Peyer's patch (tissue), 4 donors: ENCODE measurements at regions not wholly inside any gene's neighbourhood (a gene's known extent, or its start where the extent isn't known, plus 50 kb on each side); places are given as distances from the start of the nearest gene placed in this dataset.

Experiments
- DNase-seq, 3 donors: peaks; one replicate each; pipeline ENCODE4 v3.0.0-alpha.2; 2017 to 2019
- H3K27ac ChIP-seq, 4 donors: fragments of 200-600 bp; sonication (generic); one replicate each; pipeline ENCODE4 v1.5.1; 2016 to 2019
- H3K27me3 ChIP-seq, 2 donors: fragments of 200-600 bp; sonication (generic); one replicate each; pipeline ENCODE4 v1.5.1; 2019
- H3K36me3 ChIP-seq, 3 donors: fragments of 200-600 bp; sonication (generic); one replicate each; pipeline ENCODE4 v1.5.1; 2016 to 2019
- H3K4me1 ChIP-seq, 4 donors: fragments of 200-600 bp; sonication (generic); one replicate each; pipeline ENCODE4 v1.5.1; 2016 to 2019
- H3K4me3 ChIP-seq, 4 donors: fragments of 200-600 bp; sonication (generic); 1 replicate in 3 of 4; 2 replicates in 1 of 4; pipeline ENCODE4 v1.5.1; 2016 to 2019; ENCODE audit warnings: mild to moderate bottlenecking in 1 of 4
- H3K9me3 ChIP-seq, 4 donors: fragments of 200-600 bp; sonication (generic); one replicate each; pipeline ENCODE4 v1.5.1; 2016 to 2019; ENCODE audit warnings: mild to moderate bottlenecking in 1 of 4
- CTCF ChIP-seq, 6 experiments: fragments of 450-650 bp in 4 of 6; fragments of 200-600 bp in 2 of 6; sonication (generic) in 1 of 6; IDR thresholded peaks; one replicate each; pipeline ENCODE4 v1.5.1; 2017 to 2019; ENCODE audit warnings: antibody characterized with exemption in 6 of 6, mild to moderate bottlenecking in 3 of 6, moderate library complexity in 1 of 6
- POLR2A ChIP-seq, 2 donors: fragments of 450-650 bp; IDR thresholded peaks; one replicate each; pipeline ENCODE4 v1.5.1; 2017; ENCODE audit warnings: antibody characterized with exemption in 2 of 2, mild to moderate bottlenecking in 2 of 2, moderate library complexity in 2 of 2

DNA sequence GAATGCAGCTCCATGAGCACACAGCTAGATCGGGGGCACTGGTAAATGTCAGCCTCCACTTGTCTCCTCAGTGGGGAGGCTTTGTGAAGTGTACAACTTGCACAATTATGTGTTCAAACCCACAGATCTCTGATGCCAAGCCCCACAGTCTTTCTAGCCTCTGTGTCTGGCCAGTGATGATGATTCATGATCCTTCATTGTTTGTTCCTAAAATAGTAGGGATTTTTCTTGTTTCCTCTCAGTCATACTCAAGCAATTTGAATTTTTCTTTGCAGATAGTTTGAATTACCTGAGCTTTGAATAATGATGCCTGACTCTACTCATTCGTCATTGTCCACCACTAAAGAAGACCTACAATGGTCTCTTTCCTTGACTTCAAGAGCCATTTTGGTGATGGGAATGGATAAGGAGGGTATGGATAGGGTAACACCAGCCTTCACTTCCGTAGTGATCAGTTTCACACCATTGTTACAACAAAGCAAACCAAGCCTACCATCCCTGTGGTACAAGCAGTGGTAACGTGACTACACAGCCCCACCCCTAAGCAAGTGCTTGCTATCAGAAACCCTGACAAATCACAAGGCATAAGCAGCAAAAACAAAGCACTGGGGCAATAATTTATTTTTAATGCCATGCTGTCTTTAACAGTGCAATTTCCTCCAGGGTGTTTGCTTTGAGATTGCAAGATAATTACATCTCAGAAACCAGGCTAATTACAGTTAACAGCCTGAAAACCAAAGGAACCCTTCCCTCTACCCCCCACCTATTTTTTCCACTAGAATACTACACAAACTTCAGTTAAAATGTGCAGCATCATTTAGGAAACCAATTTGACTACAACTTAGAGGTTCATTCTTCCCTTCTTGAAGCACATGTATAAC, 114.1 kb upstream of the PPP2R3A start:
- no peak for DNase-seq
- Histone ChIP-seq H3K4me3 (no peak overlapping the region), H3K27me3 (no peaks in the 10 kb centered on the region), H3K27ac (no peak overlapping the region), H3K4me1 (no peaks in the 10 kb centered on the region), H3K36me3 (no peaks in the 10 kb centered on the region), H3K9me3 (no peaks in the 10 kb centered on the region)
- TF ChIP-seq POLR2A (IDR thresholded peaks at IDR 0.05) (no peak), CTCF (IDR thresholded peaks at IDR 0.05) (no peak)

DNA sequence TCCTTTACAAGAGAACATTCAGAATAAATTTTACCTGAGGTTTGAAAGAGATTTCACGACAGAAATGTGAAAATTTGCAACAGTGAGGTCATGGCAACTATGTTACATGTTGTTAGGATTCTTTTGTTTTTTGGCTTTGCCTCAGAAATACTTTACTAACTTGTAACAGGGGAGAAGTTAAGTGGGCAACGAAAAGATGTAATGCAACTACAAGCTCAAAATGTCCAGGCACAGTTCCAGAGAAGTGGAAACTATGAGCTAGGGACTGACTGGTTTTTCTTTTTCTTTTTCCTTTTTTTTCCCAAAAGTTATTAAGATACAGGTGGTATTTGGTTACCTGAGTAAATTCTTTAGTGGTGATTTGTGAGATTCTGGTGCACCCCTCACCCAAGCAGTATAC, 111.5 kb upstream of the PPP2R3A start:
- Histone ChIP-seq H3K4me3 (no peak overlapping the region), H3K36me3 (no peaks in the 10 kb centered on the region), H3K27ac (no peak overlapping the region), H3K27me3 (no peaks in the 10 kb centered on the region), H3K4me1 (no peaks in the 10 kb centered on the region), H3K9me3 (no peaks in the 10 kb centered on the region)
- no peak for DNase-seq
- TF ChIP-seq CTCF (IDR thresholded peaks at IDR 0.05): no peak
- no peak for TF ChIP-seq POLR2A (IDR thresholded peaks at IDR 0.05)

DNA sequence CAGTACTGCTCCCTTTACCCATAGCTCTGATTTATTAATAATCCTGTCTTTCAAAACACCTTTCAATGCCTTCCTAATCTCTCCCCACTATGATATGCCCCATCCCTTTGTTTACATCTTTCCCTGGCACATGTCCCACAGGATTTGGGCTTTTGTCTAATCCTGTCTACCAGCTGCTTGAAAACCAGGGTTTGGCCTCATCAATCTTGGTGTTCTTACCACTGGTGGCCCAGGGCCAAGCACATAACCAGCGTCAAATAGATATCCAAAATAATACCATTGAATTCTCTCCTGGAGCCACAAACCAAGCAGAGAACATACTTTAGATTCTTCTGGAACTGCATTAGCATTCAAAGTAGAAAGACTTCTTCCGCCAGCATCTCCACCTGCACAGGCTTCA, 104.8 kb upstream of the PPP2R3A start:
- Histone ChIP-seq H3K27ac (no peak overlapping the region), H3K4me3 (no peak overlapping the region), H3K27me3 (no peaks in the 10 kb centered on the region), H3K36me3 (no peaks in the 10 kb centered on the region), H3K4me1 (no peaks in the 10 kb centered on the region), H3K9me3 (no peaks in the 10 kb centered on the region)
- TF ChIP-seq CTCF (IDR thresholded peaks at IDR 0.05) (no peak), POLR2A (IDR thresholded peaks at IDR 0.05) (no peak)
- no peak for DNase-seq

- Histone ChIP-seq H3K27me3 (no peaks in the 10 kb centered on the region), H3K4me3 (no peak overlapping the region), H3K4me1 (no peaks in the 10 kb centered on the region), H3K27ac (no peak overlapping the region), H3K36me3 (no peaks in the 10 kb centered on the region), H3K9me3 (no peaks in the 10 kb centered on the region)
- DNase-seq: no peak
- TF ChIP-seq POLR2A (IDR thresholded peaks at IDR 0.05) (no peak), CTCF (IDR thresholded peaks at IDR 0.05) (no peak)
Observed at GRCh38 chr3:135862361-135862760, 103.2 kb upstream of the PPP2R3A start.

DNA sequence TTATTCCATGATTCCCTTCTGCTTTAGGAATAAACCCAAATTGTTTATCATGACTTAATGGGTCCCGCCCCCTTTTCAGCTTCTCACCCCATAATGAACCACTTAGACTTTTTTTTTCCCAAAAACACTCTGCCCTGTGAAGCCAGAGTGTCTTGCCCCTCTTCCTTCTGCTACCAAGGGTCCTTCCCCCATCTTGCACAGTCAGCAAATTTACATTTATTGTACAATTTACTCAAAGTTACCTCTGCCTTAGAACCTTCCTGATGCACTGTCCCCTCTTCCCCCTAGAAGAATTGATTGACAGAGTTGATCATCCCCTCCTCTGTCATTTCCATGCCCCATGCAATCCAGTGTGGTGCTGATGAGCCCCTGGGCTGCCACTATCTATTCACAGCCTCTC, 101.5 kb upstream of the PPP2R3A start:
- no peak overlapping the region for H3K4me3 ChIP-seq
- H3K27me3 ChIP-seq: no peaks in the 10 kb centered on the region
- TF ChIP-seq CTCF (IDR thresholded peaks at IDR 0.05): no peak
- TF ChIP-seq POLR2A (IDR thresholded peaks at IDR 0.05): no peak
- no peaks in the 10 kb centered on the region for H3K9me3 ChIP-seq
- DNase-seq: no peak
- H3K27ac ChIP-seq: no peak overlapping the region
- no peaks in the 10 kb centered on the region for H3K4me1 ChIP-seq
- H3K36me3 ChIP-seq: no peaks in the 10 kb centered on the region
